C4-2B (cell line): ENCODE measurements at regions not wholly inside any gene's neighbourhood (a gene's known extent, or its start where the extent isn't known, plus 50 kb on each side); places are given as distances from the start of the nearest gene placed in this dataset.

ENCODE experiments used
- CTCF ChIP-seq: fragments of 450-650 bp; conservative IDR thresholded peaks from 2 replicates; pipeline ENCODE4 v1.5.1; 2017; ENCODE audit warnings: mild to moderate bottlenecking
- ZFX ChIP-seq: fragments of 450-650 bp; IDR thresholded peaks from 2 replicates; pipeline ENCODE4 v1.6.1; 2017

- TF ChIP-seq CTCF = no peak
- no peak for TF ChIP-seq ZFX
Measured at GRCh38 chr3:87126321-87126720, 100.8 kb upstream of the CHMP2B start.
